Thyroid gland (tissue), 4 donors: ENCODE measurements at regions not wholly inside any gene's neighbourhood (a gene's known extent, or its start where the extent isn't known, plus 50 kb on each side); places are given as distances from the start of the nearest gene placed in this dataset.
"Not testable (repeated sequence)": the region's sequence is repeated elsewhere in the genome, so short reads cannot be mapped to it uniquely, and the experiment has no call there.

ENCODE experiments used
- DNase-seq, 2 donors: peaks; one replicate each; pipeline ENCODE4 v3.0.0-alpha.2; 2019
- H3K27ac ChIP-seq, 3 donors: fragments of 200-600 bp; sonication (generic); 1 replicate in 2 of 3; 2 replicates in 1 of 3; pipeline ENCODE4 v1.5.1; 2016 to 2019; ENCODE audit warnings: mild to moderate bottlenecking in 1 of 3, moderate library complexity in 1 of 3
- H3K27me3 ChIP-seq: fragments of 200-600 bp; sonication (generic); one replicate; pipeline ENCODE4 v1.5.1; 2019
- H3K36me3 ChIP-seq, 2 donors: fragments of 200-600 bp; sonication (generic); one replicate each; pipeline ENCODE4 v1.5.1; 2016 to 2019
- H3K4me1 ChIP-seq, 2 donors: fragments of 200-600 bp; sonication (generic); one replicate each; pipeline ENCODE4 v1.5.1; 2017 to 2019
- H3K4me3 ChIP-seq, 3 donors: fragments of 200-600 bp; sonication (generic); replicated peaks in 1 of 3; 1 replicate in 2 of 3; 2 replicates in 1 of 3; pipeline ENCODE4 v1.5.1; 2016; ENCODE audit warnings: mild to moderate bottlenecking in 1 of 3
- H3K9me3 ChIP-seq: fragments of 200-600 bp; sonication (generic); one replicate; pipeline ENCODE4 v1.5.1; 2017
- POLR2A ChIP-seq, 2 donors: fragments of 450-650 bp; IDR thresholded peaks; one replicate each; pipeline ENCODE4 v1.6.1; 2017; ENCODE audit warnings: antibody characterized with exemption in 2 of 2, mild to moderate bottlenecking in 2 of 2, moderate library complexity in 1 of 2
- WGBS, 2 donors: methylation state at CpG; one replicate each; pipeline ENCODE4 v1.1.5; 2017; 5-methylcytosine and 5-hydroxymethylcytosine counted together
- intact Hi-C: fragments of 100-400 bp; cut with DNase I; formaldehyde crosslinking; loops from one replicate; pipeline ENCODE4 v1.15.1; 2023
- TF ChIP-seq, protein P1 (sequence below), 6 experiments: fragments of 200-600 bp in 3 of 6; fragments of 450-650 bp in 3 of 6; sonication (generic) in 3 of 6; IDR thresholded peaks; one replicate each; pipeline ENCODE4 v1.5.1; 2016 to 2019; ENCODE audit warnings: antibody characterized with exemption in 6 of 6, mild to moderate bottlenecking in 2 of 6, inconsistent platforms in 1 of 6, moderate library complexity in 1 of 6

DNA sequence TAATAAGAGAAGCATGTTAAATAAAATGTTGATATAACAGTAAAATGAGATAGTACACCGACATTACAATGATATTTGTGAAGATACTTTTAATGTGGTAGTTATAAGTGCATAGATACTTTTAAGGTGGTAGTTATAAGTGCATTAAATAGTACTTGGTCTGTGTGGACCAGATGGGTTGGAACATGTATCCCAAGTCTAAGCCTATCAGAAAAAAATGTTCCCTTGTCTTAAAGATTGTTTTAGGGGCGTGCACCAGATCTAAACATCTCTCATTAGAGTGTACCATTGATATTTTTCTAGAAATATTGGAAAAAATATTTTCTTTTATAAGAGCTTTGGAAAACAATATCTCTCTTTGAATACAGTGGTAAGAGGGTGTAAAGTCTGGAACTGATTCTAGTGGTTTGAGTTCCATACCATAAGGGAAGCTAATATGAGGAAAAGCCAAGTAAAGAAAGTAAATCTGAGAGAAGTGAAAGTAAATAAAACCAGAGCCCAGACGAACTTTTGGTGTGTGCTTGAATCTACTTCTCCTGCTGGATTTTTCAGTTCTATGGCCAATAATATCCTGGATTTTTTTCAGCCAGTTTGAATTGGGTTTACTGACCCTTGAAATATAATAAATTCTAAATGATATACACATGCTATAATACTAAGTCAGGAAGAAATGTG is 175.3 kb downstream of the MBL2 start:
- Histone ChIP-seq H3K4me3 (no peak overlapping the region), H3K4me1 (no peaks in the 10 kb centered on the region)

DNA sequence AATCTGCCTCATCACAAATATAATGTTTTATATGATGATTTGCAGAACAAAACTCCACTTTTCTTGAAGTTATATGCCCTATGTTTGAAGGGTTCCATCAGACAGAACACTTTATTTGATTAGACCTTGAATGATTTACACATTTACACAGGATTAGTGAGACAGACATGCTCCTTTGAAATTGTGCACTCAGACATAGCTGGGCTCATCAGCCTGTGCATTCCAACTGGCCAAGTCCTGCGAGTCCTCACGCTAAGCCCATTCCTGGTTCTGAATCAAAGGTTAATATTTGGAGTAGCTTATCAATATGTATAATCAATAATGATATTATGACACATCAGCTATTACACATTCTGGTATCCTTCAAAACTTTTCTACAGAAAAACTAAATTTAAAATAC is 173.6 kb downstream of the MBL2 start:
- Histone ChIP-seq H3K27ac (no peak overlapping the region), H3K4me3 (no peak overlapping the region), H3K4me1 (no peaks in the 10 kb centered on the region), H3K36me3 (no peaks in the 10 kb centered on the region), H3K9me3 (no peaks in the 10 kb centered on the region), H3K27me3 (no peaks in the 10 kb centered on the region)
- DNase-seq = no peak
- intact Hi-C loops = no loop called here
- TF ChIP-seq POLR2A (IDR thresholded peaks at IDR 0.05) = no peak
- TF ChIP-seq, protein P1, sequence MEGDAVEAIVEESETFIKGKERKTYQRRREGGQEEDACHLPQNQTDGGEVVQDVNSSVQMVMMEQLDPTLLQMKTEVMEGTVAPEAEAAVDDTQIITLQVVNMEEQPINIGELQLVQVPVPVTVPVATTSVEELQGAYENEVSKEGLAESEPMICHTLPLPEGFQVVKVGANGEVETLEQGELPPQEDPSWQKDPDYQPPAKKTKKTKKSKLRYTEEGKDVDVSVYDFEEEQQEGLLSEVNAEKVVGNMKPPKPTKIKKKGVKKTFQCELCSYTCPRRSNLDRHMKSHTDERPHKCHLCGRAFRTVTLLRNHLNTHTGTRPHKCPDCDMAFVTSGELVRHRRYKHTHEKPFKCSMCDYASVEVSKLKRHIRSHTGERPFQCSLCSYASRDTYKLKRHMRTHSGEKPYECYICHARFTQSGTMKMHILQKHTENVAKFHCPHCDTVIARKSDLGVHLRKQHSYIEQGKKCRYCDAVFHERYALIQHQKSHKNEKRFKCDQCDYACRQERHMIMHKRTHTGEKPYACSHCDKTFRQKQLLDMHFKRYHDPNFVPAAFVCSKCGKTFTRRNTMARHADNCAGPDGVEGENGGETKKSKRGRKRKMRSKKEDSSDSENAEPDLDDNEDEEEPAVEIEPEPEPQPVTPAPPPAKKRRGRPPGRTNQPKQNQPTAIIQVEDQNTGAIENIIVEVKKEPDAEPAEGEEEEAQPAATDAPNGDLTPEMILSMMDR (IDR thresholded peaks at IDR 0.05) = no peak
- 87 to 95% methylated on average over 2 of the region's 2 CpGs for WGBS, 2 donors

More for the DNA sequence above, 175.3 kb downstream of the MBL2 start:
- 65 to 79% methylated on average over 3 of the region's 3 CpGs for WGBS, 2 donors
- H3K9me3 ChIP-seq = no peaks in the 10 kb centered on the region
- no peak overlapping the region for H3K27ac ChIP-seq
- TF ChIP-seq, protein P1 (IDR thresholded peaks at IDR 0.05) = no peak
- TF ChIP-seq POLR2A (IDR thresholded peaks at IDR 0.05) = no peak
- intact Hi-C loops = no loop called here
- H3K27me3 ChIP-seq = no peaks in the 10 kb centered on the region
- no peaks in the 10 kb centered on the region for H3K36me3 ChIP-seq
- no peak for DNase-seq

DNA sequence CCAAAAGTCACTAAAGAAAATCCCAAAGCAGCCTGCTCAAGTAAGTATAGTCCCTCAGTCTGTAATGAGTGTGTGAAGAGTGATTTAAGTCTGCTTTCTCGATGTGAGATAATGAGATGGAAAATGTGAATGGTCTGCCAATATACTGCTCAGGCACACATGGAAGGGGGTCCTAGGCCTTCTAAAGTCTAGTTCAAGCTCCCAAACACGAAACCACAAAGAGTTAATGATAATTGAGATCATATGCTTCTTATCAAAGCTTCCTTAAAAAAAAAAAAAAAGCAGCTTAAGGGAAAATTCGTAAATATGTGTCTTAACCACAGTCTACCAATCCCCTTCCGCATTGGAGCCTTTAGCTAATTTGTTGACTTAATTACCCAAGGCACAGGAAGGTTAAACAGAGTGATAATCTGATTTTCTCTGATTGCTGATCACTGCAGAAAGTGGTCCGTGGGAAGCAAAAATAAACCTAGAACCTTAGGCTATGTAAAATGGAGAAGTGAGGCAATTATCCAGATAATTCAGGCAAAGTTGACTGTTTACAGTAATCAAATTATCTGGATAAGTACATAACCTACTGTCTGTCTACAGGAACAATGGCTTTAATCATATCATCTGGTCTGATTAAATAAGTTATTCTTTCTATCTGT is 172.9 kb downstream of the MBL2 start:
- intact Hi-C loops = no loop called here
- Histone ChIP-seq H3K4me1 (no peaks in the 10 kb centered on the region), H3K27me3 (no peaks in the 10 kb centered on the region), H3K4me3 (no peak overlapping the region), H3K9me3 (no peaks in the 10 kb centered on the region), H3K27ac (no peak overlapping the region), H3K36me3 (no peaks in the 10 kb centered on the region)
- DNase-seq = no peak
- TF ChIP-seq, protein P1 (IDR thresholded peaks at IDR 0.05) = no peak
- TF ChIP-seq POLR2A (IDR thresholded peaks at IDR 0.05) = no peak
- WGBS, 2 donors = 62 to 71% methylated on average over 5 of the region's 5 CpGs

DNA sequence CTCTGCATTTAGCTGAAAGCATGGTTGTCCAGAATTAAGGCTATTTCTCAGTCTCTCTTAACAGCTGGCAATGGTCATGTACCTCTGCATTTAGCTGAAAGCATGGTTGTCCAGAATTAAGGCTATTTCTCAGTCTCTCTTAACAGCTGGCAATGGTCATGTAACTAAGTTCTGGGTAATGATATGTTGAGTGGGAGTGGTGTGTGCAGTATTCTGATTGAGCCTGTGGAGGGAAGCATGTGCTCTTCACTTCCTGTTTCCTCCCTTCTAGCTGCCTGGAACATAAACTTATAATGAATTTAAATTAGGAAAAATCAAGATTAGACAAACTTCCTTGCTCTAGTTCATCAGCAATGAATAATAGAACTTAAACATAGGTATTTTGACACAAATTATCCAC is 168.5 kb downstream of the MBL2 start:
- H3K4me3 ChIP-seq, H3K36me3 ChIP-seq, H3K27ac ChIP-seq, H3K4me1 ChIP-seq, H3K9me3 ChIP-seq, DNase-seq, H3K27me3 ChIP-seq, intact Hi-C loops: not testable (repeated sequence)

DNA sequence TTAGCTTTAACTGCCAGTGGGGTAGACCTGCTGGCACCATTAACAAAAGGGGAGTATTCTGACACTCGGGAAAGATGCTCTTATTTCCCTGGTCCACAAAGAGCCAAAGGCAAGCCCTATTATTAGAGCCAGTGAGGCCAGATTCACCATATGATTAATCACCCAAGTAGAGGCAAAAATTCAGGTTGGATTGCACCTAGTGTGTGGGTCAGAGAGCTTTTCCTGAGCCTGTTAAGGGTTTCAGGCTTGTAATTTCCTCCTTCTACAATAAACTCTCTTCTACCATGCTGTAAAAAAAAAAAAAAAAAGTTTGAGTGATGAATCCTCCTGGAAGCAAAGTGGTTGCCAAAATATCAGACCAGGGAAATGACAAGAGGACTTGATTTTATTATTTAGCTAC is 163.5 kb downstream of the MBL2 start:
- H3K27ac ChIP-seq = no peak overlapping the region
- no peak overlapping the region for H3K4me3 ChIP-seq
- no peaks in the 10 kb centered on the region for H3K4me1 ChIP-seq
- no peaks in the 10 kb centered on the region for H3K27me3 ChIP-seq
- TF ChIP-seq, protein P1 (IDR thresholded peaks at IDR 0.05) = no peak
- TF ChIP-seq POLR2A (IDR thresholded peaks at IDR 0.05) = no peak
- 50 to 54% methylated on average over 1 of the region's 1 CpG for WGBS, 2 donors
- intact Hi-C loops = no loop called here
- DNase-seq = no peak
- no peaks in the 10 kb centered on the region for H3K9me3 ChIP-seq
- H3K36me3 ChIP-seq = no peaks in the 10 kb centered on the region
